GM23248 (cell line): ENCODE measurements at regions not wholly inside any gene's neighbourhood (a gene's known extent, or its start where the extent isn't known, plus 50 kb on each side); places are given as distances from the start of the nearest gene placed in this dataset.
"Not testable (repeated sequence)": the region's sequence is repeated elsewhere in the genome, so short reads cannot be mapped to it uniquely, and the experiment has no call there.

ENCODE experiments used
- EZH2 ChIP-seq: fragments of 200-600 bp; sonication (generic); IDR thresholded peaks from 2 replicates; pipeline ENCODE4 v1.6.1; 2018; ENCODE audit warnings: antibody characterized with exemption, mild to moderate bottlenecking; ENCODE audit not compliant: insufficient read depth, poor library complexity, severe bottlenecking
- EZH2phosphoT487 ChIP-seq: fragments of 200-600 bp; sonication (generic); IDR thresholded peaks from 2 replicates; pipeline ENCODE4 v1.6.1; 2018; ENCODE audit warnings: antibody characterized with exemption, moderate library complexity, mild to moderate bottlenecking, low read depth; ENCODE audit not compliant: insufficient read depth

DNA sequence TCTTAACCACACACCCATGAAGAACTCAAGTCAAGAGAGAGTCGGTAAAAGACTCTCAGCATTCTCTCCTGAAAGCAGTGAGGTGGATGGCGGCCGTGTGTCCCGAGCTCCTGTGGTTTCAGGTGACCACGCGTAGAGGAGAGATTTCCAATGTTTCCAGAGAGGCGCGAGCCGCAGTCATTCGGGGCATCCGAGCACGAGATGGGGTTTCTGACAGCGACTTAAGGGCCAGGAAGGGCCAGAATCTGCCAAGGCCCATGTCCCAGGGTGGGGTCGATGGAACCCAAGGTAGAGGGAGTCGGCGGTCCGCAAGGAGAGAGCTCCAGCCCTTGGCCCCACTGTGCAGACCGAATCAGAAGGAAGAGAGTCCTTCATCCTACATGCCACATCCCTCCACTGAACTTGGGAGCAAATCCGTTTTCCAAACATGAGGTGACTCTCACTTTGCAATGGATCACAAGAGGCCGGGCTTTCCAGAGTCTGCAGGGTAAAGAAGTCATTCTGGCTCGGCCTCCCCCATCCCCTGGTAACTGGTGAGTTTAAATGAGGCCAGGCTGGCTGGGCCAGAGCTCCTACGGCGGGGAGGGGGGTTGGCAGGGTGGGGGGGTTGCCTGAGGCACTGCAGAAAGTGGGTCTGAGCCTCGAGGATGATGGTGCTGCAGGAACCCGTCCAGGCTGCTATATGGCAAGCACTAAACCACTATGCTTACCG, 1511.8 kb upstream of the DEFB115 start:
- not testable (repeated sequence) for TF ChIP-seq EZH2, EZH2phosphoT487
